Thymus (tissue), 11 donors: ENCODE measurements at regions not wholly inside any gene's neighbourhood (a gene's known extent, or its start where the extent isn't known, plus 50 kb on each side); places are given as distances from the start of the nearest gene placed in this dataset.

Experiments used
- DNase-seq, 9 donors: peaks; one replicate each; pipeline ENCODE4 v3.0.0-alpha.2; 2013; ENCODE audit warnings: low spot score in 9 of 9, low read depth in 6 of 9, missing footprints in 1 of 9
- H3K27ac ChIP-seq, 2 donors: one replicate each; pipeline ENCODE4 v1.5.1; 2013; ENCODE audit warnings: control low read depth in 1 of 2, low read depth in 1 of 2, low read length in 1 of 2, mild to moderate bottlenecking in 1 of 2, moderate library complexity in 1 of 2
- H3K27me3 ChIP-seq, 2 donors: one replicate each; pipeline ENCODE4 v1.5.1; 2013; ENCODE audit warnings: low read length in 1 of 2; ENCODE audit not compliant: control insufficient read depth in 2 of 2, insufficient read depth in 1 of 2
- H3K36me3 ChIP-seq, 2 donors: one replicate each; pipeline ENCODE4 v1.5.1; 2013; ENCODE audit warnings: low read length in 1 of 2, mild to moderate bottlenecking in 1 of 2, moderate library complexity in 1 of 2; ENCODE audit not compliant: control insufficient read depth in 2 of 2, insufficient read depth in 2 of 2
- H3K4me1 ChIP-seq, 2 donors: one replicate each; pipeline ENCODE4 v1.5.1; 2013; ENCODE audit warnings: low read length in 2 of 2; ENCODE audit not compliant: control insufficient read depth in 2 of 2, insufficient read depth in 2 of 2
- H3K4me3 ChIP-seq, 2 donors: one replicate each; pipeline ENCODE4 v1.5.1; 2013; ENCODE audit warnings: low read length in 2 of 2, control low read depth in 1 of 2, mild to moderate bottlenecking in 1 of 2
- H3K9me3 ChIP-seq, 2 donors: one replicate each; pipeline ENCODE4 v1.5.1; 2013; ENCODE audit warnings: low read length in 1 of 2, mild to moderate bottlenecking in 1 of 2; ENCODE audit not compliant: control insufficient read depth in 2 of 2, insufficient read depth in 1 of 2
- WGBS: extraction: QIAGEN DNeasy Blood & Tissue Kit; methylation state at CpG from one replicate; pipeline ENCODE4 v1.1.7; 2013; 5-methylcytosine and 5-hydroxymethylcytosine counted together
- donor health status: healthy.

DNA sequence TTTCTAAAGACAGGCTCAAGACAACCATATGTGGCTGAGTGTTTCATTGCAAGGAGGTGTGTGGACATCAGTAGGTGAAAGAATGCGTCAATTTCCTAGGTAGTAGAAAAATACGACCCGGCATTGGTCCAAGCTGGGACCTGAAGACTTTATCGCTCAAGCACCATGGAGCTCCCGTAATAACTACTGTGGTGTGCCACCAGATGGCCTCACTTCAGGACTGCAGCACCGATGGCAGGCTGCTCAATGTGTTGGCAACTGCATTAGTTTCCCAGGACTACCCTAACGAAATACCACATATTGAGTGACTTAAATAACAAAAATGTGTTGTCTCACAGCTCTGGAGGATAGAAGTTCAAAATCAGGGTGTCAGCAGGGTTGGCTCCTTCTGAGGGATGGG lies 72.4 kb upstream of the FAT3 start:
- DNase-seq, result no peak
- H3K27ac ChIP-seq, result no peak overlapping the region
- no peak overlapping the region for H3K4me3 ChIP-seq
- no peaks in the 10 kb centered on the region for H3K4me1 ChIP-seq
- no peaks in the 10 kb centered on the region for H3K36me3 ChIP-seq
- no peaks in the 10 kb centered on the region for H3K9me3 ChIP-seq
- H3K27me3 ChIP-seq, result no peaks in the 10 kb centered on the region
- WGBS, result 86% methylated on average over 7 of the region's 7 CpGs

GRCh38 chr11:92149996-92150395 lies 74.6 kb upstream of the FAT3 start:
- H3K27me3 ChIP-seq, result no peaks in the 10 kb centered on the region
- H3K9me3 ChIP-seq, result no peaks in the 10 kb centered on the region
- H3K4me1 ChIP-seq, result no peaks in the 10 kb centered on the region
- WGBS, result 40% methylated on average over 2 of the region's 2 CpGs
- no peaks in the 10 kb centered on the region for H3K36me3 ChIP-seq
- H3K4me3 ChIP-seq, result no peak overlapping the region
- DNase-seq, result no peak
- no peak overlapping the region for H3K27ac ChIP-seq

DNA sequence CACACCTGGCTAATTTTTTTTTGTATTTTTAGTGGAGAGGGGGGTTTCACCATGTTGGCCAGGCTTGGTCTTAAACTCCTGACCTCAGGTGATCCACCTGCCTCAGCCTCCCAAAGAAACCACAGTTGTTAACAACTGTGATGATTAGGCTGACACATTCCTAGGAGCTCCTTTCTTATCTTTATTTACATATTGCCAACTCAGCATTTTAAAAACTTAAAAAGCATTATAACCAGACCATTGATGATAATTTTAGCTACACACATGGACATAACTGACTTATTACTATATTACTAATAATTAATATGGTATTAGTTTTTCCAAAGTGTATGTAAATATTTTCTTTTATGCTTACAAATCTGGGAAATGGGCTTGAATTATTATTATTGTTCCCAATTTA lies 82.9 kb upstream of the FAT3 start:
- Histone ChIP-seq H3K27ac (no peak overlapping the region), H3K9me3 (no peaks in the 10 kb centered on the region), H3K27me3 (no peaks in the 10 kb centered on the region), H3K4me3 (no peak overlapping the region), H3K4me1 (no peaks in the 10 kb centered on the region), H3K36me3 (no peaks in the 10 kb centered on the region)
- DNase-seq, result no peak

DNA sequence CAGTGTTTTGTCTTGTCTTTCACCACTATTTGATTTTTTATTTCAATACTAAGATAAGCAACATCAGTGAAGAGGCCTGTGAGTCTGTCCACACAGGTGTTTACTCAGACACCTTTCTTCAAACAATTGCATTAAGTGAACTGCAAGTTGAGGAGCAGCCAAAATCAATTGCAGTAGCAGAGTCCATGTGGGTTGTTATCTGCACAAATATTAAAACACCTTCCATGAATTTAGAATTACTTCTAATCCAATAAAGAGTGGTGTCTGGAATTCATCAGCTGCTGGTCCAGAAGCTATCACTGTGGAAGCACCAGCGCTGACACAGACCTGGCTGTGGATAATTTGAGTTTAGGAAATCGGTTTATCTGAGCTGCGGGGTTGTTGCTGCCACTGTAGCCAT lies 83.5 kb upstream of the FAT3 start:
- H3K27me3 ChIP-seq, result no peaks in the 10 kb centered on the region
- 93% methylated on average over 3 of the region's 3 CpGs for WGBS
- H3K4me3 ChIP-seq, result no peak overlapping the region
- H3K27ac ChIP-seq, result no peak overlapping the region
- no peaks in the 10 kb centered on the region for H3K9me3 ChIP-seq
- H3K4me1 ChIP-seq, result no peaks in the 10 kb centered on the region
- no peak for DNase-seq
- H3K36me3 ChIP-seq, result no peaks in the 10 kb centered on the region

DNA sequence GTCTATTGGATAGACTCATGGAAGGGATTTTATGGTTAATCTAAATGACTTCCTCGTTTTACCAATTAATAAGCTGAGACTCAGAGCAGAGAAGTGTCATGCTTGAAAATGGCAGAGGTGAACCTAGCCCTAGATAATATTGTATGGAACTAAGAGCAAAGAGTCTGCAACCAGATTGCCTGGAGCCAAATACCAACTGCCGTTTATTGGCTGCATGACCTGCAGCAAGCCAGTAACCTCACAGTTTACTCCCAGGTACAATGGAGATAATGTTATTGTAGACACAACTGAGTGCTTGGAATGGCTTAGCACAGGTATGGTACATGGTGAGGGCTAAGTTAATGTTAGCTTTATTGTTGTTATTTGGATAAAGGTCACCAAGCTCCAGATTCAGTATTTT lies 84.6 kb upstream of the FAT3 start:
- 85% methylated on average over 2 of the region's 2 CpGs for WGBS
- Histone ChIP-seq H3K27ac (no peak overlapping the region), H3K9me3 (no peaks in the 10 kb centered on the region), H3K36me3 (no peaks in the 10 kb centered on the region), H3K4me1 (no peaks in the 10 kb centered on the region), H3K27me3 (no peaks in the 10 kb centered on the region), H3K4me3 (no peak overlapping the region)
- no peak for DNase-seq

DNA sequence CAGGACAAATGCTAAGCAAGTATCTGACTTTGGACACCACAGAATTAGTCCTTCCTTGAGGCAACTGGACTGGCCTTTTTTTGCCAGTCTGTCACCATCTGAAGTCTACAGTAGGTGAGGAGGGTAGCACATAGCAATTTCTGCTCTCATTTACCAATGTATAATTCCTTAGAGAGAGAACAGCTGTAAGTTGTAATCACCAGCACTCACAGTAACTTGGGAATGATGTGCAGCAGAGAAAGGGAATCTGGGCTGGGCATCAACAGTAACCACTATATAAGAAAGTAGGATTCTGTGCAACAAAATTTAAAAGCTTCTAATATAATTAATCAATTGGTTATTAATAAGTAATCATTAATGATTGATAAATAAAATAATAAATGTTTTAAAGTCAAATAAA lies 86.3 kb upstream of the FAT3 start:
- no peaks in the 10 kb centered on the region for H3K4me1 ChIP-seq
- no peak overlapping the region for H3K27ac ChIP-seq
- H3K9me3 ChIP-seq, result no peaks in the 10 kb centered on the region
- H3K27me3 ChIP-seq, result no peaks in the 10 kb centered on the region
- H3K36me3 ChIP-seq, result no peaks in the 10 kb centered on the region
- H3K4me3 ChIP-seq, result no peak overlapping the region
- no peak for DNase-seq

GRCh38 chr11:92137747-92138146 lies 86.9 kb upstream of the FAT3 start:
- no peaks in the 10 kb centered on the region for H3K9me3 ChIP-seq
- no peaks in the 10 kb centered on the region for H3K27me3 ChIP-seq
- no peak for DNase-seq

GRCh38 chr11:92136797-92137196 lies 87.8 kb upstream of the FAT3 start:
- DNase-seq, result no peak
- Histone ChIP-seq H3K27ac (no peak overlapping the region), H3K27me3 (no peaks in the 10 kb centered on the region), H3K4me3 (no peak overlapping the region), H3K9me3 (no peaks in the 10 kb centered on the region), H3K36me3 (no peaks in the 10 kb centered on the region), H3K4me1 (no peaks in the 10 kb centered on the region)
- WGBS, result 81% methylated on average over 2 of the region's 2 CpGs

More at GRCh38 chr11:92137747-92138146, 86.9 kb upstream of the FAT3 start:
- no peaks in the 10 kb centered on the region for H3K36me3 ChIP-seq
- no peak overlapping the region for H3K4me3 ChIP-seq
- H3K4me1 ChIP-seq, result no peaks in the 10 kb centered on the region
- 33% methylated on average over 2 of the region's 2 CpGs for WGBS
- H3K27ac ChIP-seq, result no peak overlapping the region

GRCh38 chr11:92131289-92131865 lies 93.2 kb upstream of the FAT3 start:
- Histone ChIP-seq H3K27me3 (no peaks in the 10 kb centered on the region), H3K4me1 (no peaks in the 10 kb centered on the region), H3K9me3 (no peaks in the 10 kb centered on the region), H3K4me3 (no peak overlapping the region), H3K27ac (no peak overlapping the region), H3K36me3 (no peaks in the 10 kb centered on the region)
- WGBS, result 91% methylated on average over 4 of the region's 4 CpGs
- no peak for DNase-seq

- Histone ChIP-seq H3K27me3 (no peaks in the 10 kb centered on the region), H3K4me3 (no peak overlapping the region), H3K4me1 (no peaks in the 10 kb centered on the region), H3K36me3 (no peaks in the 10 kb centered on the region), H3K9me3 (no peaks in the 10 kb centered on the region), H3K27ac (no peak overlapping the region)
- 71% methylated on average over 2 of the region's 2 CpGs for WGBS
- no peak for DNase-seq
These were observed 94.2 kb upstream of the FAT3 start for GRCh38 chr11:92130421-92130831.
